BE2C (cell line): ENCODE measurements at regions not wholly inside any gene's neighbourhood (a gene's known extent, or its start where the extent isn't known, plus 50 kb on each side); places are given as distances from the start of the nearest gene placed in this dataset.

Source experiments
- DNase-seq: peaks from one replicate; pipeline ENCODE4 v3.0.0-alpha.2; 2020
- H3K27me3 ChIP-seq: fragments of 250-450 bp; sonication (Bioruptor Pico); 2 replicates; pipeline ENCODE4 v1.5.1; 2020; ENCODE audit warnings: mild to moderate bottlenecking
- H3K36me3 ChIP-seq: fragments of 250-450 bp; sonication (Bioruptor Pico); 2 replicates; pipeline ENCODE4 v1.5.1; 2020; ENCODE audit warnings: mild to moderate bottlenecking
- H3K4me1 ChIP-seq: fragments of 250-450 bp; sonication (Bioruptor Pico); 2 replicates; pipeline ENCODE4 v1.5.1; 2020
- H3K4me3 ChIP-seq: 2 replicates; pipeline ENCODE4 v1.5.1; 2011; ENCODE audit warnings: low read depth, low read length
- H3K9me3 ChIP-seq: fragments of 250-450 bp; sonication (Bioruptor Pico); 2 replicates; pipeline ENCODE4 v1.5.1; 2020
- CTCF ChIP-seq: IDR thresholded peaks from 2 replicates; pipeline ENCODE4 v1.5.1; 2012; ENCODE audit warnings: mild to moderate bottlenecking, low read depth, low read length

DNA sequence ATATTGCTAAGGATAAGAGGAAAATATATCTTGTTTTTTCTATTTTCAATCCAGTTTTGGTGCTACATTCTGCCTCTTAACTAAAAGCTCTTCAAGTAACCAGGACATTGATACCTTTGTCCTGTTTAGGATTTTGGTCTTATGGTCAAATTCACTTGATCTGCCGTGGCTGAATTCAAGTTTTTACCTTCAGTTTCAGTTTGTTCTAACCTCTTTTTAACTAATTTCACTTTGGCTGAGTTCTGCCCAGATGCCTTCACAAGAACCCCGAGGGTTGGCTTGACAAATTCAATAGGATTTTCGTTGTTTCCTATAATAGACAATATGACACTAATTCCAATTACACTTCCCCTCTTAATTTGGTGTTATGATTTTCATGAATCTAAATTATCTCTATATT is 84.5 kb upstream of the C1orf21 start:
- DNase-seq, result no peak
- no peaks in the 10 kb centered on the region for H3K36me3 ChIP-seq
- peaks cover 20% of the 10 kb centered on the region for H3K4me1 ChIP-seq
- no peak overlapping the region for H3K4me3 ChIP-seq
- H3K27me3 ChIP-seq, result no peaks in the 10 kb centered on the region
- no peak for TF ChIP-seq CTCF
- H3K9me3 ChIP-seq, result no peaks in the 10 kb centered on the region

GRCh38 chr1:184310157-184310819 is 76.5 kb upstream of the C1orf21 start:
- Histone ChIP-seq H3K27me3 (no peaks in the 10 kb centered on the region), H3K9me3 (no peaks in the 10 kb centered on the region), H3K4me3 (no peak overlapping the region), H3K36me3 (no peaks in the 10 kb centered on the region), H3K4me1 (peaks cover 2% of the 10 kb centered on the region)
- TF ChIP-seq CTCF, result no peak
- DNase-seq, result no peak

DNA sequence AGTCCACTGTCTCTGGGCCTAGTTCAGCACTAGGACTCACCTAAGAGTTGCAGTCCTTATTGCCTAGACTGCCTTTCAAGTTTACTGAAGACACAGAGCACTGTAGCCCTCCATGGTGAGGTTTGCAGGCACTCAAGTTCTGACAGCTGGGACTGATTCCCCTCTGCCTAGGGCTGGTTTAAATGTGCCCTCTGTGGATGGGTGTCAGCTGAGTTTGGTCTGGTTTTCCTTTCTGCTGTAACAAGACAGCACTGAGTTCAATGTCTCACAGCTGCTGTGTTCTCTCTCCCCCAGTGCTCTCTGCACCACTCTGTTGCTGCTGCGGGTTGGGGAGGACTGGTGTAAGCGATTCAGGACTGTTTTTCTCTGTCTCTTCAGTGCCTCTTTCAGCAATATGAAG is 75.2 kb upstream of the C1orf21 start:
- no peak for TF ChIP-seq CTCF
- H3K36me3 ChIP-seq, result no peaks in the 10 kb centered on the region
- peaks cover 5% of the 10 kb centered on the region for H3K4me1 ChIP-seq

GRCh38 chr1:184315254-184315653 is 71.6 kb upstream of the C1orf21 start:
- peaks cover 5% of the 10 kb centered on the region for H3K4me1 ChIP-seq
- DNase-seq, result no peak
- no peaks in the 10 kb centered on the region for H3K27me3 ChIP-seq
- no peak overlapping the region for H3K4me3 ChIP-seq
- TF ChIP-seq CTCF, result no peak
- H3K36me3 ChIP-seq, result no peaks in the 10 kb centered on the region
- H3K9me3 ChIP-seq, result no peaks in the 10 kb centered on the region

More for the DNA sequence above, 75.2 kb upstream of the C1orf21 start:
- no peak for DNase-seq
- Histone ChIP-seq H3K27me3 (no peaks in the 10 kb centered on the region), H3K4me3 (no peak overlapping the region), H3K9me3 (no peaks in the 10 kb centered on the region)

- Histone ChIP-seq H3K27me3 (no peaks in the 10 kb centered on the region), H3K4me3 (no peak overlapping the region), H3K4me1 (peaks cover 5% of the 10 kb centered on the region), H3K36me3 (no peaks in the 10 kb centered on the region), H3K9me3 (no peaks in the 10 kb centered on the region)
- no peak for TF ChIP-seq CTCF
- DNase-seq, result no peak
Measured at GRCh38 chr1:184319879-184320278, 67.0 kb upstream of the C1orf21 start.

DNA sequence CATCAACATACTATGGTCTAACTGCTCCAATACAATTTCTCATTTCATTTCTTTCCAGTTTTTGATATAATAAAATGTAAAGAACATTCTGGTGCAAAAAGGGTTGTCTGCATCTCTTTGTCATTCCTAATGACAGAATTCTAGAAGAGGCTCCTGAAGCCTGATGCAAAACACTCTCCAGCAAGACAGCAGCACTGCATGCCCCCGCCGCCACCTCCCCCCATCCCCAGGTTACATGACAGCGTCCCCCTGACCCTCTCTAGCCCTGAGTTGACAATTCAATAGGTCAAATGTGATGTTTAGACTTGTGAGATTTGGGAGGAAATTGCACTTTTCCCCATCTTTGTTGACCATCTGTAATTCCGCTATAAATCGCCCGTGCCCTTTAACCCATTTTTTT is 64.6 kb upstream of the C1orf21 start:
- no peak for TF ChIP-seq CTCF
- no peaks in the 10 kb centered on the region for H3K27me3 ChIP-seq
- no peak overlapping the region for H3K4me3 ChIP-seq
- no peak for DNase-seq
- no peaks in the 10 kb centered on the region; the same call in 1 of the 2 replicates for H3K9me3 ChIP-seq
- H3K4me1 ChIP-seq, result peaks cover 2% of the 10 kb centered on the region; the same call in 1 of the 2 replicates
- H3K36me3 ChIP-seq, result no peaks in the 10 kb centered on the region
